Right kidney (tissue), 1 donor: ENCODE measurements at regions not wholly inside any gene's neighbourhood (a gene's known extent, or its start where the extent isn't known, plus 50 kb on each side); places are given as distances from the start of the nearest gene placed in this dataset.
A peak's percentile ranks its signal among the peaks of the same experiment; 100 is the strongest.

Source experiments
- DNase-seq: peaks from one replicate; pipeline ENCODE4 v3.0.0-alpha.2; 2016

DNA sequence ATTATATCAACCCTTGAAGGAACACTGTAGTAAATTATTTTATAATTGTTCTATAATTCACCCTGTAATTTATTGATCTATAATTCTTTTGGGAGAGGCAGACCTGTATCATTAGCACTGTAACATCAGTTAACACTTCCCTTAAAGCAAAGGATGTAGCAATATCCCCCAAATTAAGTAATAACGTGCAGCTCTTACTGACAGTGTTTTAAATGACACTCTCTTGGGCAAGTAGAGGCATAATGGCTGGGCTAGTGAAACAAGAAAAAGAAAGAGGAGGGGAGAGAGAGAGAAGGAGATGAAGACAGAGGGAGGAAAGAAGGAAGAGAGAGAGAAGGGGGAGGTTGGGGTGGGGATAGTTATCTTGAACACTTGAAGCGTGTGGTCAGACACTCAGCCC is 161.0 kb upstream of the RNF32 start:
- no peak for DNase-seq

DNA sequence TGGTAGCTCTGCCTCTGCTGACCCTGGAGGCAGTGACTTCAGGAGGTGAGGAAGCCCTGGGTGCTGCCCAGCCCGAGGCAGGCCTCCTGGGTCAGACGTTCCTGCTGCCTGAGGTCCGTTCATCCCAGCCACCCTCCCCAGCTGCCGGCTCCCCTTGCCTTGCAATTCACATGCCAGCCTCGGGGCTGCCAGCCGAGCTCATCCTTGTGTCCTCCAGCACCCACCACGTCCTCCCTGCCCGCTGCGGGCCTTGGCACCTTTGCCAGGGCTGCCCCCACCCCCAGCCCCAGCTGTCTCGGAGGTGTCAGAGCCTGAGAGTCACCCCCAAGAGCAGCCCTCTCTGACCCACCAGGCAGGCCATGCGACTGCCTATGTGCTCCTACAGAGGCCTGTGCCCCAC is 162.1 kb upstream of the RNF32 start:
- DNase-seq, result no peak

DNA sequence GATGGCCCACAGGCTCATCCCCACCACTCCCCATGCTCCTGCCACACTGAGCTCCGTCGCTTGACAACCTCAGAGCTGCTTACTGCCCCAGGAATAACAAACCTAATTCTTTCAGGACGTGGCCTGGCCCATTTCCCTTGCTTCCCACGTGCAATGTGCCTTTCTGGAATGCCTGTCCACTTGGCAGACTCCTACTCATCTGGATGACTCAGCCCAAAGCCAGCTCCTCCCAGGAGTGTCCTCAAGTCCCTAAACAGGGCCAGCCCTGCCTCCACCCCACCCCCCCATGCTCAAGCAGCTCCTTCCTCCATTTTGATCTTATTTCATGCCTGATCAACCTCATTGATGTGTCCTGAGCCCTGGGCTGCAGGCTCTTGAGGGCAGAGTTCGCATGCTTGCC is 164.9 kb upstream of the RNF32 start:
- DNase-seq, result no peak

DNA sequence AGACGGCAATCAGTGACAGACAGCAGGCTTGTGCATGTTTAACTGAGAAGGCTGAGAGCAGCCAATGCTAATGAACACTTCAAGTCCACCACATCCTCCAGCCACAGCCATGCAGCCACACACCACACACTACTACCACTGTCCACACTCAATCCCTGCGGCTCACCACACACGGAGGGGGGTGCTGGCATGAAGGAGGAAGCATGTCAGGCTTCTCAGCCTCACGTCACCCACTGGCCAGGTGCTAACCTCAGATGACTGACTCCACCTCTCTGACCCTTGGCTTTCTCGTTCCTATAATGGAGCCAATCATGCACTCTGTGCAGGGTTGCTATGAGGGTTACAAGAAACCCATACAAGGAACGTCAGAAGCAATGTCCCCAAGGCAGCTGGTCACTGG is 165.4 kb upstream of the RNF32 start:
- no peak for DNase-seq

DNA sequence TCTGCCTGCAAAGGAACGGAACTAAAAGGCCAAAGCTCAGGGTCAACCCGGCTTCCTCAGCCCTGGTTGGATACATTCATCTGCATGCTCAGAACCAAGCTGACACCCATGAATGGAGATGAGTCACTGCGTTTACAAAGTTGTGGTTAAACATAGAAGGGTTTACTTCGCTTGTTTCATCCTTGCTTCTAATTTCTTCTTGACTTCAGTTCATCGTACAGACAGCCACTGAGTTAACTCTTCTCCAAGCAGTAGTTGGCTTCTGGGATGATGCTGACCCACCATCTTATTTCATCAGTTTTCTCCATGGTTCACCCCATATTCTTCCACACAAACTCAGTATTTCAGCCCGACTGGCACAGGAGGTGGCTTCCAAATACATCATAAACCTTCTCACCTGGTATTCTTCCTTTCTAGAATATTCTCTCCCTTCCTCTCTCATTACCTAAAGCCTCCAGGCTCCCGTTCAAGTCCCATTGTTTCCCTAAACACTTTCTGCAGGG is 166.3 kb upstream of the RNF32 start:
- no peak for DNase-seq

DNA sequence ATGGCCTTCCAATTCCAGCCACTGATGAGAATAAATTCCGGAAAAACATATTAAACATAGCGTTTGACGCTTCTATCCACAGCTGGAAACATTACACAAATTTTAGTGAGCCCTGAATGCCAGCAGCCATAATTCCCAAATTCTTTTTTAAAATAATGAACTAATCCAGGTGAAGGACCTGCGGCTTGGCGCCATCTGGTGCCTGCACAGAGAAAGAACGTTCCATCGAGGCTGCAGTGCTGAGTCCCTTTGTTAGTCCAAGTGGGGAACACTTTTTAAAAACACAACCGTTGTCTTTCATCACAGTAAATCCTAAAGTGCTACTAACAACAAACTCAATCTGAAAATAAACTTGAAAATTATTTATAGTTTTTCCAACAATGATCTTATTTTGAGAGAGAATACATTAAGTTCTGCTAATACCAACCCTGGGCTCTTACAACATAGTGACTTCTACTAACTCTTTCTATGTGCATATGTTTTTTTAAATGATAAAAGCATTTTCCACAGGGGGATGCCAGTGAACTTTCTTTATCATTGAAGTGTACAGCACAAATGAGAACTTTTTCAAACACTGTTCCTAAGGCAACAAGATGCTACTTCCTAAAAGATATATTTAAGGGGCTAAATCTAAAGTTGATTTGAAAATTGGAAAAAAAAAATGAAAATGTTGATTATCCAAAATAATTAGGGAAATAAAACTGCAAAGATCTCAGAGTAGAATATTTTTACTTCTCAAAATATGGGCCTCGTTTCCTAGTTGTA is 166.9 kb upstream of the RNF32 start:
- peak; percentile 41 for DNase-seq

DNA sequence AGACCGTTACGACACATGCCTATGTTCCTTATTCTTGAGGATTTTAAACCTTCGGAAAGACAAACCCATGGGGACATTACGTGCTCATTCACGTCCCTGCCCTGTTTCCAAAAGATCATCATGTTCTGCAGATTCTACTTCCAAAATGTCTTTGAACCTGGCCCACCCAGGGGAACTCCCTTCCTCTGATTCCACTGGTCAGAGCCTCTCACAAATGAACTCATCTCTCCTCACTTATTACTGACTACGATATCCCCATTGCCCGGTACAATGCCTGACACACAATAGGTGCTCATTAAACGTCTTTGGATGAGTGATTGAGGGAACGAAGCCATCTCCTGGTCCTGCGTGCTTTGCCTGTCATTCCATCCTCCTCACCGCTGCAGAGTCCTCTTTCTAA is 168.3 kb upstream of the RNF32 start:
- DNase-seq, result no peak

DNA sequence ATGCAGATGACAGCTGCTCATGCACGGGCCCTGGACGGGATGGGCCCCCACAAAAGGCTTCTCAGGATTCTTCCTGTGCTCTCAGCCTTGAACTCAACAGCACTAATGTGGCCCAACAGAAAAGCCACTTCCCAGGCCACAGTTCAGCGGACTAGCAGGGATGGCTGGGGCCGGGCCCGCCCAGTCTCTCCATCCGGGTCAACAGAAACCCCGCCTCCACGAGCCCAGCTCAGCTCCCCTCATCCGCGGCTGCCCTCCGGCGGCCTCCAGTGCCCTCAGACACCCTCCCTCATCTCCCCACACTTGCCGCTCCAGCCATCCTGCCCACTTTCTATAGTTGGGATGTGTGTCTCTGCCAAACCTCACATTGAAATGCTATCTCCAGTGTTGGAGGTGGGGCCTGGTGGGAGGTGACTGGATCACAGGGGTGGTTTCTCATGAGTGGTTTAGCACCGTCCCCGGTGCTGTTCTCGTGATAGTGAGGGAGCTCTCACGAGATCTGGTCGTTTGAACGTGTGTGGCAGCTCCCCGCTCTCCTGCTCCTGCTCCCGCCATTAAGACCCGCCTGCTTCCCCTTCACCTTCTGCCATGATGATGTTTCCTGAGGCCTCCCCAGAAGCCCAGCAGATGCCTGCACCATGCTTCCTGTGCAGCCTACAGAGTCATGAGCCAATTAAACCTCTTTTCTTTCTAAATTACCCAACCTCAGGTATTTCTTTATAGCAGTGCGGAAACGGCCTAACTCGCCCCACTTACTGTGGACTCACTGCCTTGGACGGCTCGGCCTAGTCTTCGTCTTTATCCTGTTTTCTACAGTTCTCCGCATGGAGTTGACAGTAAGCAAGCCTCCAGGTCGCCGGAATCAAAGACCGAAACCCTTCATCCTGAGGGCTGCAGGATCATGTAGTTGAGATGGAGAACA is 169.9 kb upstream of the RNF32 start:
- DNase-seq, result no peak

DNA sequence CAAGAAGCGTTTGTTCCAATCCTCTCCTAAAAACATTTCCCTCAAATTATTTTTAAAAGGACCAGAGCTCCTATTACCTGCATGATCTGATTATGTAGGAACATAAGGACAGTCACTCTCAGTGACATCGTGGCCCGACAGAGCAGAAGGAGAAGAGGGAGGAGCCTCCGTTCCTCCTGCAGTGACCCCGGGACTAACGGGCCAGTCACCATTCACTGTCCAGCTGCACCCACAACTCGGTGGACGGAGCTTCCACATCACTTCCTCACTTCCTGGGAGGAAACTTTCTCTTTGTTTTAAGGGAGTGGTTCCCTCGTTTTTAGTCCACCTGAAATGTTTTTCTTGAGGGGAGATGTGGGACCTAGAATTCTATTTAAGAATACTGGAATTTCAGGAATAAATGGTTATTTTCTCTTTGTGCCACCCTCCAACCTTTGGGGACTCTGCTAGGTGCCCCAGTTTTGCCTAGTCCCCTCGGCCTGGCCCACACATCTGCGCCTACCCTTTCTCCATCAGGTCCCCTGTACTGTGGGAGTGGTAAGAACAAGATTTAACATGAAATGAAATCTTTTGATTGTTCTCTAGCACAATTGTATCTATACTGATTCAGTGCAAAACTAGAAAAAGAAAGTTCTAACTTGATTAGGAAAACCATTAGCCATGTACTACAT is 173.5 kb upstream of the RNF32 start:
- DNase-seq, result no peak

DNA sequence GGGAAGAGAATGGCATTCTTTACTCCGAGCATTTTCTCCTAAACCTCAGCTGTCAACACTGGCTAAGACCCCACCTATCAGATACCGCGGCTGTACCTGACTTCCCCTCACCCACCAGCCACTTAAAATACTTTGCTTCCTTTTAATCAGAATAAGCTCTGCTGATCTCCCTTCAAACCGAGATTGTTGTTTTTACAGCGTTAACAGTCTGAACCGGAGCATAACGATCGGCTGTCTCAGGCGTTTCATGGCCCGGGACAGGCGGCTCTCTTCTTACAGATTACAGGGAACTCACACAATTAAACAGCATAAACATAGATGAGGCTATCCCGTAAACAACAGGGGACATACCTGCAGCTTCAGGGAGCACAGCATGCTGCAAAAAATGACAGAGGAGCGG is 174.3 kb upstream of the RNF32 start:
- DNase-seq, result no peak

DNA sequence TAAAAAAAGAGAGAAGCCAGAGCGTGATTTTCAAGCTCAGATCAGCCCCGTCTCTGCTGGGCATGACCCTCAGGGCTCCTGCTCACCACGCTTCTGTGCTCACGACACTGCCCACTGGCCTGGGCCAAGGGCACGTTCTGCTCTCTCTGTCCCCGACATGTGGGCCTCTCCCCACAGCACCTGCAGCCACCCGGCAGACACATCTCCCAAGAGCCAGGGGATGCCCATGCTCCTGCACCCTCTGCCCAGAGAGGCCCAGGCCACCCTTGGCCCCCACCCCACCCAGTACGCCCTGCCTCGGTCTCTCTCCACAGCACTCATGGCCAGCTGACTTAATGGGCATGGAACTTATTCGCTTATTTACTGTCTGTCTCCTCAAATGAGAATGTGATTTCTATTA is 175.4 kb upstream of the RNF32 start:
- no peak for DNase-seq

DNA sequence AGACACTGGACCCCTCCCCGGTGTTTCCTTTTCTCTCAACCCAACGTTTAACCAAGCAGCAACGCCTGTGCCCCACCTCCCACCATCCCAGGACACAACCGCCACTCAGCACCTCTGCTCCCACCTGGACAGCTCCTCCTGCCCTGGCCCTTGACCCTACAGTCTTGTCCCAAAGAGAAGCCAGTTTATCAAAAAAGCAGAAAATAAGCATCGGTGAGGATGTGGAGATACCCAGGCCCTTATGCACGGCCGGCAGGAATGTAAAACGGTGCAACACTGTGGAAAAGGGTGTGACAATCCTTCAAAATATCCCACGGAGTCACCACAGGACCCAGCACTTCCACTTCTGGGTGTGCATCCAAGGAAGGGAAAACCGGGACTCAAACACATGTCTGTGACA is 176.2 kb upstream of the RNF32 start:
- DNase-seq, result no peak

DNA sequence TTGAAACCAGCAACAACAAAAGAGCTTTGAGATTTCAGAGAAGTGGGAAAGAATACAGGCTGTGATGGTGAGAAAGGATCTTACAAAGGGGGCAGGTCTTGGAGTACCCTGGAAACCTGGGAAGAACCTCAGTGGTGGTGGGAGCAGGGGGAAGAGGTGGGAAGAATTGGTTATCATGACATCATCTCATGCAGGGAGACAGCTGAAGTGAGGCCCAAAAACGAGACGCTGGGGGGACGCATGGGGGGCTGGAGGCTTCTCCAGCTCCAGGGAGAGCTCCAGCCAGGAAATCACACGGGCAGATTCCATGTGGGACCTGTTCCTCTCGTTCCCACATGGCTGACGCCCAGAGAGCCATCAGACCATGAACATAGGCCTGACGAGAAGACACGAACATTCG is 177.3 kb upstream of the RNF32 start:
- no peak for DNase-seq

DNA sequence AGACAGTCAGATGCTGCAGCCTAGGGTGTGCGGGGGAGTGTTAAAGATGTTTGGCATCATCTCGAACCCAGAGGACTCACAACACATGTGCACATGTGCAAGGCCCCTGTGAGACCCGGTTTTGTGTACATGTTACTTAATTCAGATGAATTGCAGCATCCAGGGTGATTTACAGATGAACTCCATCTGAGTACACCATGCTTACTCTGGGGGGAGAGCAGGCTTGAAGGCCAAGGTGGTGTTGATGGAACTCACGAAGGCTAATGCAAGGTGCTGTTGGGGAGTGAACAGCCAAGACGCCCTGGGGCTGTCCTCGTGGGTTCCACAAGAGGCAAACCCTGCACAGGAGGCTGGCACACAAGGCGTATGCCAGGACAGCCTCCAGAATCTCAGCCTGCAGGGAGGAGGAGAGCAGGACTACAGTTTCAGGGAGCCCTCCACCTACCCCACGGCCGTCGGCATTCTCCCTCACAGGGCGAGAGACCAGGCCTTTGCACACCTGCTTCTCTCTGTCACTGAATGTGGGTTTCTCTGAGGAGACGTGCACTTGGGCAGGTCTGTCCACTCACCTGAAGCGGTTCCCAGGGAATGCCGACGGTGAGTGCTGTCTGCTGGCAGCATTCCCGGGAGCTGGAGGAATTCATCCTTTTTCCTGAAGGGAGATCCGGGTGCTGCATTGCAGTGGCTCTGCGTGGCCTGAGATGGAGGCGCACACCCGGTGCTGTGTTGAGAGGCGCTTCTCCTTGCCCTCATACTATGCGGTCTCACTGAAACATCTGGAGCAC is 178.5 kb upstream of the RNF32 start:
- DNase-seq, result no peak

DNA sequence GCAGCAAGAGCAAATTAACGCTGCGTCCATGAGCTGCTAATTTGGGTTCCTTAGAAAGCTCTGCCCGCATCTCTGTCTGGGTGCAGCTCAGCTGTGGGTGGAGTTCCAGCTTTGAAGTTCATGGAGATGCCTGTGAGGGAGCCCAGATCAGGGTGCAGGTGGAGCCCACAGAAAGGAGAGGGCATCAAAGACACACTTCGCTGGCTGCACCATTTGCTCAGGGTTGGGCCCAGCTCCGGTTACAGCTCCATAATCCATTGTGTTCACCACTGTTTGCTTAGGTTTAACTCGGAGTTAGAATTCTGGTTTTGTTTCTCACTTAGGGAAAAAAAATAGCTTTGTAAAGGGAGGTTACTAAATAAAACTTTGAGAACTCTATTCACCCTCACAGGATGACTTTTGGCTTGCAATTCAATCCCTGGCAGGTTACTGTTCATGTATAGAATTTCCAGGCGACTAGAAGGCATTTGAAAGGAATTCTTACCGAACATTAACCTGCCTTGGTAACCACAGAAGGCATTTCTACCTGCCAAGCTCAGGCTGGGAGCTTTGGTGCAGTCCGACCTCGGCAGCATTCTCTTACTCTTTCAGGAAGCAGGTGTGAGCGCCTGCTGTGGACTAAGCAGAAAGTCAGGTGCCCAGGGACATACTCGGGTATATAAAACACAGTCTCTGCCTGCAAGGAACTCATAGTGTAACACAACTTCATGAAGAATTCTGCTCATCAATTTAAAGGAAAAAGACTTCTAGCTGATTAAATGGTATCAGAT is 179.5 kb upstream of the RNF32 start:
- DNase-seq, result peak; percentile 25

DNA sequence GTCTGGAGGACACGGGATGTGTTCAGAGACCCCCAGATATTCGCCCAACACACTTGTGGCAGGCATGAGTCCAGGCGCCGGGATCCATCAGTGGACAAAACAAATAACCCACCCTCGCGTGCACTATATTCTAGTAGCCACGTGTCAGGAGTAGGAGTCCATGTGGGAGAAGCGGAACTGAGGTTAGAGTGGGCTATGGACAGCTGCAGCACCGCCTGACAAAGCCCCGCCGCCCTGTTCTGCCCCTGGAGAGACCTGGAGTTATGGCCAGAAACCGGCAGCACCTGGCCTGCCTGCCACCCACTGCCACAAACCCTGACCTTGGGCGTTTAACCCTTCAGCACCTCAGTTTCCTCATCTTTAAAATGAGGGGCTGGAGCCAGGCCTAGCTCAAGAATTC is 181.0 kb upstream of the RNF32 start:
- no peak for DNase-seq

DNA sequence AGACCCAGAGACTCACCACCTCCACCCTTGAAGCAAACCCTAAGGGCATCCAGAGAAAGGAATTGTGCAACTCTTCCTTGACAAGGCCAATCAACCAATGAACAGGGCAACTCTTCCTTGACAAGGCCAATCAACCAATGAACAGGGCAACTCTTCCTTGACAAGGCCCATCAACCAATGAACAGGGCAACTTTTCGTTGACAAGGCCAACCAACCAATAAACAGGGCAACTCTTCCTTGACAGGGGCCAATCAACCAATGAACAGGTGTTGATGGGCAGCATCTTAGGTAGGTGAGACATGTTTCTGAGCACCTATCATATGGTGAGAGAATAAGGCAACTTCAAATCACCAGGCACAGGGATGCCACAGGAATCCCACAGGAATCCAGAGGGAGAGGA is 181.5 kb upstream of the RNF32 start:
- DNase-seq, result no peak

DNA sequence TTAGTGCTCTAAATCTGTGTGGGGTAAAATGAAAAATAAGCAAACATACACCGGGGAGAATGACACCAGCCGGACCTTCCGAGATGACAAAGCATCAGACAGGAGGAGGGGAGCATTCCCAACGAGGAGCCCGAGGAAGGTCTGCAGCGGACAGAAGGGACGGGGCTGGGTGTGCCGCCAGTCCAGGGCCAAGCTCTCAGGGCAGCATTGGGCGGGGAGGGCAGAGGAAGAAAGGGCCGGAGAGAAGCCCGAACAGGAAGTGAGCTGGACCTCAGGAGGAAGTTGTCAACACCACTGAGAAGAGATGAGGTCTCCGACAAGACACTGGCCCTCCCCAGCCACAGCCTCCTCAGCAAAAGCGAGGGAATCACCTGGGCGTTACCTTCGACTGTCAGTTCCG is 182.6 kb upstream of the RNF32 start:
- DNase-seq, result no peak

DNA sequence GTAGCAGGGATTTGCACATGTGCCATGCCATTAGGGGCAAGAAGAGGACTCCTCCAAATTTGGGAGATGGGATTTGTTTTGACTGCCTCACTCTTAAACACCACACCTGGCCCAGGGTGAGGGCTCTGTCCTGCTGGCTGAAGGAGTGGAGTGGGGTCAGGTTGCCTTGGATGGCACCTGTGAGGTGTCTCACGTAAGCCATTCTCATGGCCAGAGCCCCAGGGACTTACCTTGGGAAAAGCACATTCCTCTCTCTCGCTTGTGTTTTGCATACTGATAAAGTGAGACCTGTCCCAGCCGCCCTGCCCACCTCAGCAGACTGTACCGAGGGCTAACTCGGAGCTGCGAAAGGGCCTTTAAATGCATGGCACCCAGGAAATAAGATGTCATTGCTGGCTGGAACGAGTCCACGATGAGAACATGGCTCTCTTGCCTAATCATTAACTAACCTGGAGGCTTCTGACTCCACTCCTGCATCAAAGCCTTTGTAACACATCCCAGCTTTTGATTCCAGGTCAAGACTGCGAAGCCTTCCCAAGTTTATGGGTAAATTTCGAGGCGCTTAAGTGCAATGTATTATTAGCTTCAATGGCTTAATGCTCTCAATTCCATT is 184.0 kb upstream of the RNF32 start:
- no peak for DNase-seq

DNA sequence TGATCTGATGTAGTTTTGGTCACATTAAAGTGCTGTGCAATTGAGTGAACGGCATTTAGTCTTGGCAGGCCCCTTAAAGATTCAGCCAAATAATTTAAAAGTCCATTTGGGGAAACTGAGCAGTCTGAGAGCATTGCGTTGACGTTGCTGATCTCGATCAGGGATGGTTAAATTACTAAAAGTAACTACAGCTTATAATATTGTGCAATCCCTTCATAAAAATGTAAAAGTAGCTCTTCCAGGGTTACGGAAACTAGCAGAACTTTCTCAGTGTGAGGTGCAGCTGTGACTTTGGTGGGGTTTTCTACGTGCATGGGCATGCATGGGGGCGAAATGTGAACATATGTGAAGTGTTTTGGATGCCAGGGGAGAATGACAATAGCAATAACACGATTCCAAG is 184.5 kb upstream of the RNF32 start:
- no peak for DNase-seq

DNA sequence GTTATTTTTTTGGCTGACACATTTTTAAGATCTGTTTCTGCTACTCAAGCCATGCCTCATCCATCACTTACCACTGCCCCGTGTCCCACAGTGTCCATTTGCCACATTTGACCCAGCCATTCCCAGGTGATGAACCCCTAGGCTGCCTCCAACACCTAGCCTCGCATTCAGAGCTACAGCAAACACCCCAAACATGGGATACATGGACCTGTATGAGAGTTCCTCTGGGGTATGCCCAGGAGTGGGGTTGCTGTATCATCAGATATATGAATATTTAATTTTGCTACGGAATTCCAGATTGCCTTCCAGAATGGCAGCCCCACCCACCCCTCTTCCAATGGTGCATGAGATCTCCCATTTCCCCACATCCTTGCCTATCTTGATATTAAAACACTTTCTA is 190.1 kb upstream of the RNF32 start:
- no peak for DNase-seq
